ENCODE measurements at regions not wholly inside any gene's neighbourhood (a gene's known extent, or its start where the extent isn't known, plus 50 kb on each side); places are given as distances from the start of the nearest gene placed in this dataset.

DNA sequence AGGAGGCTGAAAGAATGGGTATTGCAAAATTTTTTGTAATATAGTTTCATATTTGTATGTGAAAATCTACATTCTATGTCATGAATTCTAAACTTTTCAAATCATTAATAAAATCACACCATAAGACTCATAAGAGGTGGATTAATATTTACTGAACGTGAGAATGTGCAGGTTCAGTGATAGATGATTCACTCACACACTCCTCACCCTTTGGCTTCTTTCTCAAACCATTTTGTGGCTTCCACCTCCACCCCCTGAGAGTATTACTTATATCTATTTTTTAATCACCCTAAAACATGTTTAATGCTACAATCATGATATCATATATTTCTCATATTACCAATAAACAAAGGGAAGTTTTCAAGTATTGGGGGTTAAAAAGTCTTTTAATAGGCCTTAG lies 275.5 kb downstream of the MEF2C start:
- Histone ChIP-seq H3K36me3 (ENCODE audit: insufficient read depth in 1 of 2, low read depth in 1 of 2) (no peaks in the 10 kb centered on the region), H3K27me3 (ENCODE audit: insufficient read depth in 3 of 3, low read length in 2 of 3) (no peaks in the 10 kb centered on the region), H3K4me3 (no peak overlapping the region), H3K4me1 (no peaks in the 10 kb centered on the region), H3K27ac (no peak overlapping the region), H3K9me3 (no peaks in the 10 kb centered on the region)
- DNase-seq (no peak), ATAC-seq (no peak)
- whole genome bisulfite sequencing, 3 donors = 74 to 81% (median 77%) methylated on average over 1 of the region's 1 CpG
- intact Hi-C loops (cut with DNase I) = no loop called here
- TF ChIP-seq, protein P1, sequence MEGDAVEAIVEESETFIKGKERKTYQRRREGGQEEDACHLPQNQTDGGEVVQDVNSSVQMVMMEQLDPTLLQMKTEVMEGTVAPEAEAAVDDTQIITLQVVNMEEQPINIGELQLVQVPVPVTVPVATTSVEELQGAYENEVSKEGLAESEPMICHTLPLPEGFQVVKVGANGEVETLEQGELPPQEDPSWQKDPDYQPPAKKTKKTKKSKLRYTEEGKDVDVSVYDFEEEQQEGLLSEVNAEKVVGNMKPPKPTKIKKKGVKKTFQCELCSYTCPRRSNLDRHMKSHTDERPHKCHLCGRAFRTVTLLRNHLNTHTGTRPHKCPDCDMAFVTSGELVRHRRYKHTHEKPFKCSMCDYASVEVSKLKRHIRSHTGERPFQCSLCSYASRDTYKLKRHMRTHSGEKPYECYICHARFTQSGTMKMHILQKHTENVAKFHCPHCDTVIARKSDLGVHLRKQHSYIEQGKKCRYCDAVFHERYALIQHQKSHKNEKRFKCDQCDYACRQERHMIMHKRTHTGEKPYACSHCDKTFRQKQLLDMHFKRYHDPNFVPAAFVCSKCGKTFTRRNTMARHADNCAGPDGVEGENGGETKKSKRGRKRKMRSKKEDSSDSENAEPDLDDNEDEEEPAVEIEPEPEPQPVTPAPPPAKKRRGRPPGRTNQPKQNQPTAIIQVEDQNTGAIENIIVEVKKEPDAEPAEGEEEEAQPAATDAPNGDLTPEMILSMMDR (IDR thresholded peaks at IDR 0.05) = no peak

DNA sequence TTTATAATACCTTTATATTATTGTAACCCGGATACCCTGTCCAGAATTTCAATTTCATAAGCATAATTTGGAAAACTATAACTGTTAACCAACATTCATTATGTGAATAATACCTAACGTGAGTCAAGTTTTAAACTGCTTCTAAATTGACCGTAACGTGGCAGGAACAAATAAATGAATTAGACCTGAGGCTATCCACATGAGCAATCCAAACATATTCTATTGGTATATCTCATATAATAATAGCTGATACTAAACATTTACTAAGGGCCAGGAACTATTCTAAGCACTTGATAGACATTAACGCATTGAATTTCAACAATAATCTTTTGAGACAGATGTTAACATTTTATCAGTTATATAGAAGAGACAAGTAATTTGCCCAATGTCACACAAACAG lies 276.4 kb downstream of the MEF2C start:
- TF ChIP-seq, protein P1 (IDR thresholded peaks at IDR 0.05) = no peak
- no peaks in the 10 kb centered on the region for H3K4me1 ChIP-seq
- H3K9me3 ChIP-seq = no peaks in the 10 kb centered on the region
- 82 to 87% (median 85%) methylated on average over 5 of the region's 5 CpGs for WGBS, 3 donors
- intact Hi-C loops (cut with DNase I) = no loop called here
- no peaks in the 10 kb centered on the region for H3K36me3 ChIP-seq (ENCODE audit: insufficient read depth in 1 of 2, low read depth in 1 of 2)
- DNase-seq = no peak
- H3K4me3 ChIP-seq = no peak overlapping the region
- H3K27ac ChIP-seq = no peak overlapping the region
- no peak for ATAC-seq
- no peaks in the 10 kb centered on the region for H3K27me3 ChIP-seq (ENCODE audit: insufficient read depth in 3 of 3, low read length in 2 of 3)

DNA sequence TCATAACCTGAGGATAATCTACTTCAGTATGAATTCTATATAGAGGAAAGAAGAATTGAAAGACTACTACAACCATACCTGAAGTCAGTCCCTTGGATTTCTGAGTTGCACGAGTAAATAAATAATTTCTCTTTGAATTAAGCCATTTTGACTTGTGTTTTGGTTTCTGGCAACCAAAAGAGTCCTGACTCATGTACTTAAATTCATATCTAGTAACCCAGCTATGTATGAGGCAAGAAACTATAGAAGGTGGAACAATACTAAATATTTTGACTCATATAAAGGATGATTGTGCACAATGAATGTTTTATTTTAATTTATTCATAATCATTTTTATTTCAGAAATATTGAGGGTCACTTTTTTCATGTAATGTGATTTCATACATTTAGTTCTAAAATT lies 276.8 kb downstream of the MEF2C start:
- intact Hi-C loops (cut with DNase I) = no loop called here
- no peaks in the 10 kb centered on the region for H3K9me3 ChIP-seq
- H3K36me3 ChIP-seq (ENCODE audit: insufficient read depth in 1 of 2, low read depth in 1 of 2) = no peaks in the 10 kb centered on the region
- H3K4me3 ChIP-seq = no peak overlapping the region
- 68 to 86% (median 73%) methylated on average over 1 of the region's 1 CpG for WGBS, 3 donors
- no peaks in the 10 kb centered on the region for H3K4me1 ChIP-seq
- no peak for ATAC-seq
- H3K27me3 ChIP-seq (ENCODE audit: insufficient read depth in 3 of 3, low read length in 2 of 3) = no peaks in the 10 kb centered on the region
- H3K27ac ChIP-seq = no peak overlapping the region
- TF ChIP-seq, protein P1 (IDR thresholded peaks at IDR 0.05) = no peak
- no peak for DNase-seq

DNA sequence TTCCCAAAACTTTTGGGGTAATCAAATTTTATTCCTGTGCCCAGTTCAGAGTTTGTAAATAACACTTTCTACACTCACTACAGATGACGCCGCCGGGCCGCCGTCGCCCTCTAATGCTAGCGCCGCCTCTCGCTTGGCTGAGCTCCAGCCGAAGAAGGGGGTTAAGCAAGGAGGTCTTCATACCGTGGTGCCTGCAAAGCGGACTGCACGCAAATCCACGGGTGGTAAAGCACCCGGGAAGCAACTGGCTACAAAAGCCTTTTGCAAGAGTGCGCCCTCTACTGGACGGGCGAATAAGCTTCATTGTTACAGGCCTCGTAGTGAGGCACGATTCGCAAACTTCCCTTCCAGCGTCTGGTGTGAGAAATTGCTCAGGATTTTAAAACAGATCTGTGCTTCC lies 280.4 kb downstream of the MEF2C start:
- DNase-seq = no peak
- Histone ChIP-seq H3K36me3 (ENCODE audit: insufficient read depth in 1 of 2, low read depth in 1 of 2) (no peaks in the 10 kb centered on the region), H3K4me3 (no peak overlapping the region), H3K9me3 (peaks cover 6% of the 10 kb centered on the region), H3K27me3 (ENCODE audit: insufficient read depth in 3 of 3, low read length in 2 of 3) (no peaks in the 10 kb centered on the region), H3K4me1 (no peaks in the 10 kb centered on the region), H3K27ac (no peak overlapping the region)
- intact Hi-C loops (cut with DNase I) = no loop called here
- WGBS, 3 donors = 91 to 93% (median 91%) methylated on average over 22 of the region's 22 CpGs
- no peak for ATAC-seq
- TF ChIP-seq, protein P1 (IDR thresholded peaks at IDR 0.05) = no peak

DNA sequence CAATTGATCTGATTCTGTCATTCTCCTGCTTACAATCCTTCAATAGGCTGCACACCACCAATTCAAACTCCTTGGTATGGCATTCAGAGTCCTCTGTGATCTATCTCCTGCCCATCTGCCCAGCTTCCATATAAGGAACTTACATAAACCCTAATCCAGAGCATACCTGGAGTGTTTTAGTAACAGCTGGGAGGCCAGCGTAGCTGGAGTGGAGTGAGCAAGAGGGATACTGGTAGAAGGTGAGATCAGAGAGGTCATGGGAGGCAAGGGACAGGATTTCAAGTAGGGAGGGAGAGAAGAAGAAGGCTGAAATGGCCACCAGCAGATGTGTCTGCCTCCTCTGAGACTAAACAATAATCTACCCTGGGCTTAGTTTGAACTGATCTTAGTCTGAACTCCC lies 288.5 kb downstream of the MEF2C start:
- H3K9me3 ChIP-seq = no peaks in the 10 kb centered on the region
- ATAC-seq (no peak), DNase-seq (no peak)
- 48 to 75% (median 71%) methylated on average over 1 of the region's 1 CpG for WGBS, 3 donors
- no peak overlapping the region for H3K27ac ChIP-seq
- no peaks in the 10 kb centered on the region for H3K4me1 ChIP-seq
- H3K4me3 ChIP-seq = no peak overlapping the region
- TF ChIP-seq, protein P1 (IDR thresholded peaks at IDR 0.05) = no peak
- intact Hi-C loops (cut with DNase I) = no loop called here
- H3K36me3 ChIP-seq (ENCODE audit: insufficient read depth in 1 of 2, low read depth in 1 of 2) = no peaks in the 10 kb centered on the region
- no peaks in the 10 kb centered on the region for H3K27me3 ChIP-seq (ENCODE audit: insufficient read depth in 3 of 3, low read length in 2 of 3)
